Keratinocyte (primary cell): ENCODE measurements at regions not wholly inside any gene's neighbourhood (a gene's known extent, or its start where the extent isn't known, plus 50 kb on each side); places are given as distances from the start of the nearest gene placed in this dataset.
"Not testable (repeated sequence)": the region's sequence is repeated elsewhere in the genome, so short reads cannot be mapped to it uniquely, and the experiment has no call there.

Experiments used
- DNase-seq: peaks from one replicate; pipeline ENCODE4 v3.0.0-alpha.2; 2011; ENCODE audit warnings: low read depth, missing footprints, low spot score
- FAIRE-seq: peaks from 2 replicates; lab custom pipeline; 2011; peaks lifted over from hg19 to GRCh38; lab: Jason Lieb, UNC
- H2AFZ ChIP-seq: 2 replicates; pipeline ENCODE4 v1.6.0; 2012; ENCODE audit warnings: low read length, control low read depth, inconsistent platforms; ENCODE audit not compliant: control insufficient read depth
- H3K27ac ChIP-seq: 2 replicates; pipeline ENCODE4 v1.5.1; 2011; ENCODE audit warnings: low read length; ENCODE audit not compliant: control insufficient read depth, insufficient read depth
- H3K27me3 ChIP-seq: 3 replicates; pipeline ENCODE4 v1.6.0; 2011; ENCODE audit warnings: low read length; ENCODE audit not compliant: control insufficient read depth, insufficient read depth; ENCODE audit errors: extremely low read depth
- H3K36me3 ChIP-seq, 2 experiments: 2 replicates in 1 of 2; 3 replicates in 1 of 2; pipeline ENCODE4 v1.5.1; 2011; ENCODE audit warnings: low read length in 2 of 2, mild to moderate bottlenecking in 1 of 2; ENCODE audit not compliant: control insufficient read depth in 2 of 2, insufficient read depth in 2 of 2; ENCODE audit errors: extremely low read depth in 1 of 2
- H3K4me1 ChIP-seq: 3 replicates; pipeline ENCODE4 v1.5.1; 2011; ENCODE audit warnings: low read length; ENCODE audit not compliant: control insufficient read depth, insufficient read depth; ENCODE audit errors: extremely low read depth
- H3K4me2 ChIP-seq: 3 replicates; pipeline ENCODE4 v1.6.0; 2011; ENCODE audit warnings: low read depth, low read length; ENCODE audit not compliant: control insufficient read depth, insufficient read depth; ENCODE audit errors: extremely low read depth
- H3K4me3 ChIP-seq, 3 experiments: fragments of 200-600 bp in 1 of 3; sonication (generic) in 1 of 3; 2 replicates in 2 of 3; 3 replicates in 1 of 3; pipeline ENCODE4 v1.5.1; 2011 to 2016; ENCODE audit warnings: low read length in 3 of 3, mild to moderate bottlenecking in 3 of 3, control low read depth in 2 of 3, inconsistent platforms in 1 of 3, low read depth in 1 of 3, mixed read lengths in 1 of 3, mixed run types in 1 of 3, moderate library complexity in 1 of 3; ENCODE audit not compliant: control insufficient read depth in 2 of 3, insufficient read depth in 2 of 3; ENCODE audit errors: extremely low read depth in 1 of 3
- H3K79me2 ChIP-seq: 2 replicates; pipeline ENCODE4 v1.6.0; 2012; ENCODE audit warnings: low read length; ENCODE audit not compliant: control insufficient read depth, insufficient read depth
- H3K9ac ChIP-seq: 3 replicates; pipeline ENCODE4 v1.6.0; 2011; ENCODE audit warnings: low read length; ENCODE audit not compliant: control insufficient read depth, insufficient read depth; ENCODE audit errors: extremely low read depth
- H3K9me1 ChIP-seq: 3 replicates; pipeline ENCODE4 v1.6.0; 2011; ENCODE audit warnings: low read length; ENCODE audit not compliant: control insufficient read depth, insufficient read depth; ENCODE audit errors: extremely low read depth
- H3K9me3 ChIP-seq: 2 replicates; pipeline ENCODE4 v1.5.1; 2012; ENCODE audit warnings: low read depth, low read length; ENCODE audit not compliant: control insufficient read depth
- H4K20me1 ChIP-seq: 3 replicates; pipeline ENCODE4 v1.6.0; 2011; ENCODE audit warnings: low read length; ENCODE audit not compliant: control insufficient read depth, insufficient read depth; ENCODE audit errors: extremely low read depth
- CTCF ChIP-seq, 3 experiments: IDR thresholded peaks in 1 of 3; conservative IDR thresholded peaks in 1 of 3; optimal IDR thresholded peaks in 1 of 3; 2 replicates in 2 of 3; 3 replicates in 1 of 3; pipeline versions ENCODE3 to v1.5.1; 2011; ENCODE audit warnings: low read length in 3 of 3, mild to moderate bottlenecking in 3 of 3, moderate library complexity in 2 of 3, control low read depth in 1 of 3, inconsistent platforms in 1 of 3; ENCODE audit not compliant: insufficient read depth in 2 of 3; ENCODE audit errors: extremely low read depth in 1 of 3
- EZH2 ChIP-seq: IDR thresholded peaks from one replicate; pipeline ENCODE4 v1.6.1; 2012; ENCODE audit warnings: inconsistent platforms, mild to moderate bottlenecking, low read length, moderate library complexity
- dilution Hi-C: fragments of 300-500 bp; cut with MboI; formaldehyde crosslinking; loops from one replicate; pipeline ENCODE4 v1.7.0; 2020; ENCODE audit warnings: low sequenced_read_pairs; ENCODE audit not compliant: extremely low pct_ligation_motif_present

DNA sequence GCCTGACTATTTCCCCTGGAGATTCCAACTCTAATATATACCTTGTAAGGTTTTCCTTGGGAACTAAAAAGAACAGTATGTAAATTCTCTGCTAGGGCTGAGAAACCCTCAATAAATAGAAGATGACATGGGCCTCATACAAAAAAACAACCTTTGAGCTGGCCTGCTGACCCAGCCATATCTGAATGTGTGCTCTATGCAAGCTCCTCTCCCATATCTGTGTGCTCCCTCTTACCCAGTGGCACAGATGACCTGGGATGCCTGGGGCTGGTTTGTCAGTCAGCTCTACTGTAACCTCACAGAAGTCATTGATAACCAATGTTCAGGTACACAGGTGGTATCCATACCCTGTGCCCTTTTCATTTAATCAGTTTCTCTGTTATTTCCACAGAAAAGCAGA, 329.2 kb downstream of the SEC16B start:
- Histone ChIP-seq H3K27me3 (no peaks in the 10 kb centered on the region), H3K36me3 (no peaks in the 10 kb centered on the region), H3K4me2 (no peak overlapping the region), H3K9me3 (no peaks in the 10 kb centered on the region), H4K20me1 (no peaks in the 10 kb centered on the region), H3K9me1 (no peaks in the 10 kb centered on the region), H3K27ac (no peak overlapping the region), H3K4me3 (no peak overlapping the region), H2AFZ (no peak overlapping the region), H3K9ac (no peak overlapping the region), H3K79me2 (no peaks in the 10 kb centered on the region), H3K4me1 (no peaks in the 10 kb centered on the region)
- no peak for DNase-seq
- no peak for FAIRE-seq
- TF ChIP-seq CTCF (optimal IDR thresholded peaks at IDR 0.05 in 1 of 3, IDR thresholded peaks at IDR 0.05 in 1 of 3, conservative IDR thresholded peaks at IDR 0.05 in 1 of 3; ENCODE audit: extremely low read depth in 1 of 3, insufficient read depth in 2 of 3, low read length in 3 of 3) = no peak
- no peak for TF ChIP-seq EZH2
- dilution Hi-C loops = no loop called here

DNA sequence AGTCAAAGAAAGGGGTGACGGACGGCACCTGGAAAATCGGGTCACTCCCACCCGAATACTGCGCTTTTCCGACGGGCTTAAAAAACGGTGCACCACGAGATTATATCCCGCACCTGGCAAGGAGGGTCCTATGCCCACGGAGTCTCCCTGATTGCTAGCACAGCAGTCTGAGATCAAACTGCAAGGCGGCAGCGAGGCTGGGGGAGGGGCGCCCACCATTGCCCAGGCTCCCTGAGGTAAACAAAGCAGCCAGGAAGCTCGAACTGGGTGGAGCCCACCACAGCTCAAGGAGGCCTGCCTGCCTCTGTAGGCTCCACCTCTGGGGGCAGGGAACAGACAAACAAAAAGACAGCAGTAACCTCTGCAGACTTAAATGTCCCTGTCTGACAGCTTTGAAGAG, 335.7 kb downstream of the SEC16B start:
- H3K9ac ChIP-seq, H3K27me3 ChIP-seq, H3K9me3 ChIP-seq, H3K4me1 ChIP-seq, H3K9me1 ChIP-seq, H4K20me1 ChIP-seq, FAIRE-seq, H3K27ac ChIP-seq, H3K79me2 ChIP-seq, dilution Hi-C loops, H2AFZ ChIP-seq, DNase-seq, H3K36me3 ChIP-seq, H3K4me2 ChIP-seq, H3K4me3 ChIP-seq: not testable (repeated sequence)

GRCh38 chr1:177632923-177633615, 336.8 kb downstream of the SEC16B start:
- no peak for FAIRE-seq
- DNase-seq = no peak
- Histone ChIP-seq H3K9me1 (no peaks in the 10 kb centered on the region), H3K27ac (no peak overlapping the region), H4K20me1 (no peaks in the 10 kb centered on the region), H3K4me3 (no peak overlapping the region), H3K4me2 (no peak overlapping the region), H3K27me3 (no peaks in the 10 kb centered on the region), H2AFZ (no peak overlapping the region), H3K9me3 (no peaks in the 10 kb centered on the region), H3K79me2 (no peaks in the 10 kb centered on the region), H3K36me3 (no peaks in the 10 kb centered on the region), H3K4me1 (no peaks in the 10 kb centered on the region), H3K9ac (no peak overlapping the region)
- TF ChIP-seq CTCF (optimal IDR thresholded peaks at IDR 0.05 in 1 of 3, IDR thresholded peaks at IDR 0.05 in 1 of 3, conservative IDR thresholded peaks at IDR 0.05 in 1 of 3; ENCODE audit: extremely low read depth in 1 of 3, insufficient read depth in 2 of 3, low read length in 3 of 3) (no peak), EZH2 (no peak)
- dilution Hi-C loops = no loop called here
